Effector memory CD4-positive, alpha-beta T cell (primary cell): ENCODE measurements at regions not wholly inside any gene's neighbourhood (a gene's known extent, or its start where the extent isn't known, plus 50 kb on each side); places are given as distances from the start of the nearest gene placed in this dataset.
"Not testable (repeated sequence)": the region's sequence is repeated elsewhere in the genome, so short reads cannot be mapped to it uniquely, and the experiment has no call there.

ENCODE experiments used
- DNase-seq, 3 donors: peaks; one replicate each; pipeline ENCODE4 v3.0.0-alpha.2; 2020
- H3K27ac ChIP-seq: 2 replicates; pipeline ENCODE4 v1.7.0; 2013; ENCODE audit warnings: mild to moderate bottlenecking, low read length, moderate library complexity; ENCODE audit not compliant: insufficient read depth, poor library complexity, severe bottlenecking
- H3K27me3 ChIP-seq: replicated peaks from 2 replicates; pipeline ENCODE4 v1.7.0; 2013; ENCODE audit warnings: mild to moderate bottlenecking, low read length; ENCODE audit not compliant: insufficient read depth, control insufficient read depth, poor library complexity, severe bottlenecking
- H3K36me3 ChIP-seq: 2 replicates; pipeline ENCODE4 v1.7.0; 2013; ENCODE audit warnings: mild to moderate bottlenecking, low read length, moderate library complexity; ENCODE audit not compliant: control insufficient read depth, insufficient read depth
- H3K4me1 ChIP-seq: 2 replicates; pipeline ENCODE4 v1.7.0; 2013; ENCODE audit warnings: low read length, mild to moderate bottlenecking; ENCODE audit not compliant: control insufficient read depth, insufficient read depth, poor library complexity, severe bottlenecking
- H3K4me3 ChIP-seq: 2 replicates; pipeline ENCODE4 v1.7.0; 2013; ENCODE audit warnings: low read length, low read depth, mild to moderate bottlenecking; ENCODE audit not compliant: insufficient read depth, poor library complexity, severe bottlenecking
- H3K9me3 ChIP-seq: 2 replicates; pipeline ENCODE4 v1.7.0; 2013; ENCODE audit warnings: mild to moderate bottlenecking, low read length, moderate library complexity; ENCODE audit not compliant: control insufficient read depth

GRCh38 chr18:4802296-4802695 is 347.2 kb upstream of the DLGAP1 start:
- H3K36me3 ChIP-seq: no peaks in the 10 kb centered on the region
- no peaks in the 10 kb centered on the region for H3K4me1 ChIP-seq
- no peak overlapping the region for H3K4me3 ChIP-seq
- H3K9me3 ChIP-seq: no peaks in the 10 kb centered on the region
- H3K27me3 ChIP-seq: no peaks in the 10 kb centered on the region
- no peak for DNase-seq
- no peak overlapping the region for H3K27ac ChIP-seq

GRCh38 chr18:4801151-4801550 is 346.0 kb upstream of the DLGAP1 start:
- Histone ChIP-seq H3K36me3 (no peaks in the 10 kb centered on the region), H3K4me3 (no peak overlapping the region), H3K4me1 (no peaks in the 10 kb centered on the region), H3K9me3 (no peaks in the 10 kb centered on the region), H3K27ac (no peak overlapping the region), H3K27me3 (no peaks in the 10 kb centered on the region)
- no peak for DNase-seq

GRCh38 chr18:4797002-4797685 is 342.0 kb upstream of the DLGAP1 start:
- H3K27me3 ChIP-seq: no peaks in the 10 kb centered on the region
- no peak overlapping the region for H3K27ac ChIP-seq
- no peaks in the 10 kb centered on the region for H3K9me3 ChIP-seq
- DNase-seq: no peak
- H3K4me1 ChIP-seq: no peaks in the 10 kb centered on the region
- H3K4me3 ChIP-seq: no peak overlapping the region
- no peaks in the 10 kb centered on the region for H3K36me3 ChIP-seq

- Histone ChIP-seq H3K36me3 (no peaks in the 10 kb centered on the region), H3K9me3 (no peaks in the 10 kb centered on the region), H3K4me1 (no peaks in the 10 kb centered on the region), H3K4me3 (no peak overlapping the region), H3K27ac (no peak overlapping the region), H3K27me3 (no peaks in the 10 kb centered on the region)
- DNase-seq: no peak
Measured at GRCh38 chr18:4789506-4789905, 334.4 kb upstream of the DLGAP1 start.

GRCh38 chr18:4781873-4782272 is 326.8 kb upstream of the DLGAP1 start:
- no peak for DNase-seq
- H3K4me1 ChIP-seq: no peaks in the 10 kb centered on the region
- H3K9me3 ChIP-seq: no peaks in the 10 kb centered on the region
- no peaks in the 10 kb centered on the region for H3K36me3 ChIP-seq
- no peaks in the 10 kb centered on the region for H3K27me3 ChIP-seq
- no peak overlapping the region for H3K27ac ChIP-seq
- no peak overlapping the region for H3K4me3 ChIP-seq

GRCh38 chr18:4765401-4765800 is 310.3 kb upstream of the DLGAP1 start:
- Histone ChIP-seq H3K9me3 (no peaks in the 10 kb centered on the region), H3K4me1 (no peaks in the 10 kb centered on the region), H3K27ac (no peak overlapping the region), H3K27me3 (no peaks in the 10 kb centered on the region), H3K4me3 (no peak overlapping the region), H3K36me3 (no peaks in the 10 kb centered on the region)
- no peak for DNase-seq

GRCh38 chr18:4762330-4762729 is 307.2 kb upstream of the DLGAP1 start:
- Histone ChIP-seq H3K4me3 (no peak overlapping the region), H3K9me3 (no peaks in the 10 kb centered on the region), H3K27me3 (no peaks in the 10 kb centered on the region), H3K4me1 (no peaks in the 10 kb centered on the region), H3K27ac (no peak overlapping the region), H3K36me3 (no peaks in the 10 kb centered on the region)
- no peak for DNase-seq

- no peaks in the 10 kb centered on the region for H3K27me3 ChIP-seq
- no peaks in the 10 kb centered on the region for H3K36me3 ChIP-seq
- H3K4me1 ChIP-seq: no peaks in the 10 kb centered on the region
- no peak overlapping the region for H3K4me3 ChIP-seq
- DNase-seq: no peak
- H3K9me3 ChIP-seq: no peaks in the 10 kb centered on the region
- no peak overlapping the region for H3K27ac ChIP-seq
Measured at GRCh38 chr18:4758980-4759379, 303.9 kb upstream of the DLGAP1 start.

GRCh38 chr18:4755848-4756247 is 300.7 kb upstream of the DLGAP1 start:
- Histone ChIP-seq H3K4me3 (no peak overlapping the region), H3K9me3 (no peaks in the 10 kb centered on the region), H3K36me3 (no peaks in the 10 kb centered on the region), H3K27ac (no peak overlapping the region), H3K27me3 (no peaks in the 10 kb centered on the region), H3K4me1 (no peaks in the 10 kb centered on the region)
- DNase-seq: no peak

- DNase-seq, H3K4me1 ChIP-seq, H3K36me3 ChIP-seq, H3K27me3 ChIP-seq, H3K27ac ChIP-seq, H3K4me3 ChIP-seq, H3K9me3 ChIP-seq: not testable (repeated sequence)
Measured at GRCh38 chr18:4753151-4753550, 298.0 kb upstream of the DLGAP1 start.
